HUES48 (cell line): ENCODE measurements at regions not wholly inside any gene's neighbourhood (a gene's known extent, or its start where the extent isn't known, plus 50 kb on each side); places are given as distances from the start of the nearest gene placed in this dataset.

ENCODE experiments used
- H3K27ac ChIP-seq: one replicate; pipeline ENCODE4 v1.7.0; 2013; ENCODE audit warnings: low read depth, low read length, inconsistent platforms
- H3K27me3 ChIP-seq: 2 replicates; pipeline ENCODE4 v1.6.1; 2013; ENCODE audit warnings: mild to moderate bottlenecking, low read length; ENCODE audit not compliant: control insufficient read depth, insufficient read depth
- H3K36me3 ChIP-seq: 2 replicates; pipeline ENCODE4 v1.6.1; 2013; ENCODE audit warnings: low read length; ENCODE audit not compliant: control insufficient read depth, insufficient read depth
- H3K4me1 ChIP-seq: 2 replicates; pipeline ENCODE4 v1.6.1; 2013; ENCODE audit warnings: mild to moderate bottlenecking, low read length; ENCODE audit not compliant: control insufficient read depth, insufficient read depth
- H3K4me3 ChIP-seq: 2 replicates; pipeline ENCODE4 v1.5.1; 2013; ENCODE audit warnings: mild to moderate bottlenecking, low read depth, low read length
- H3K9ac ChIP-seq: 2 replicates; pipeline ENCODE4 v1.6.1; 2013; ENCODE audit warnings: mild to moderate bottlenecking, low read depth, low read length, moderate library complexity
- H3K9me3 ChIP-seq: 2 replicates; pipeline ENCODE4 v1.6.1; 2013; ENCODE audit warnings: low read length; ENCODE audit not compliant: control insufficient read depth, insufficient read depth

DNA sequence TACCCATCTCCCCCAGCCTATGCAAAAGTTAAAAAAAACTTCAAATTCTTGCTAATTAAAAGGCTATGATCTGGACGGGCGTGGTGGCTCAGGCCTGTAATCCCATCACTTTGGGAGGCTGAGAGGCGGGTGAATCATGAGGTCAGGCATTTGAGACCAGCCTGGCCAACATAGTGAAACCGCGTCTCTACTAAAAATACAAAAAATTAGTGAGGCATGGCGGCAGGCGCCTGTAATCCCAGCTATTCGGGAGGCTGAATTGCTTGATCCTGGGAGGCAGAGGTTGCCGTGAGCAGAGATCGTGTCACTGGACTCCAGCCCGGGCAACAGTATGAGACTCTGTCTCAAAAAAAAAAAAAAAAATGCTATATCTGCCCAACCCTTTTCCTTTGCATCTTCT lies 925.4 kb downstream of the GALC start:
- no peak overlapping the region for H3K4me3 ChIP-seq
- no peak overlapping the region for H3K27ac ChIP-seq
- no peaks in the 10 kb centered on the region for H3K9me3 ChIP-seq
- H3K27me3 ChIP-seq = no peaks in the 10 kb centered on the region
- H3K36me3 ChIP-seq = no peaks in the 10 kb centered on the region
- no peak overlapping the region for H3K9ac ChIP-seq
- H3K4me1 ChIP-seq = no peaks in the 10 kb centered on the region

DNA sequence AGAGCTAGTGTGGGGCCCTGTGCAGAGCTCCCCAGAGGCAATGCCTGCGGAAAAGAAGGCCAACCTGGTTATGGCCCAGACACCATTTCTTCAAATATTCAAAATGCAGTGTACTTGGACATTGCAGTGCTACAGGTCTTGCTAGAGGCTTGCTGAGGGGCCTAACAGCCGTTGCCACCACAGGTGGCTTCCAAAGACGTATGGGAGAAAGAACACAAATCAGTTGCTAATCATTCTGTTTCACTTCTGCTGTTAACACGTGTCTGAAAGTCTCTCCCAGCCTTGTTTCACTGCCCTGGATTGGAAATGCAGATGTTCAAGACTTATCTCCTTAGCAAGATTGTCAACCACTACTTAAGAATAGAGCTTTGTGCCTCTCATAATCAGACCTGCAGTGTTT lies 925.9 kb downstream of the GALC start:
- H3K27ac ChIP-seq = no peak overlapping the region
- no peaks in the 10 kb centered on the region for H3K36me3 ChIP-seq
- no peak overlapping the region for H3K9ac ChIP-seq
- no peaks in the 10 kb centered on the region for H3K4me1 ChIP-seq
- H3K4me3 ChIP-seq = no peak overlapping the region
- H3K27me3 ChIP-seq = no peaks in the 10 kb centered on the region
- no peaks in the 10 kb centered on the region for H3K9me3 ChIP-seq

DNA sequence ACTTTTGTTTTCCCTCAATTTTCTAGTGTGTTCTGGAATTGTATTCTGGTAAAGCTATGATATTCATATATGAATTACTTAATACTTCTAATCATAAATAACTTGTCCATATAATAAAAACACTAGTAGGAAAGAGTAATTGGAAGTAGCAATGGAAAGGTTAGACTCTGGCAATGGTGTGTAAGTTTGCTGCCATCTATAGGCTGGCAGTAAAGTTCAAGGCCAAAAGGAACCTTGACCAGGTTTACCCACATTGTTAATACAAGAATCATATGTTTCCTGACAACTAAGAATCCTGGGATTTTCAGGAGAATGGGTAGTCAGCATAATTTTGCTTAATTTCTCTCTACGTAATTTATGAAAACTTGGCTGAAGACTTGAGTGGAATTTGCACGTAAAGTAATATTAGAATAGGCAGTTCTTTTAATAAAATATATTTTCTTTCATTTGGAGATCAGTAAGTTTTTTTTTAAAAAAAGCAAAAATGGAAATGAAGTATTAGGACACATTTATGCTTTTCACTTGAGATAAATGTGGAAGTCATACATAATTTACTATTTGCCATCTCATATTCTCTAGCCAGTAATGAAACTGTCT lies 926.7 kb downstream of the GALC start:
- H3K4me3 ChIP-seq = no peak overlapping the region
- no peak overlapping the region for H3K27ac ChIP-seq
- H3K9me3 ChIP-seq = no peaks in the 10 kb centered on the region
- no peak overlapping the region for H3K9ac ChIP-seq
- H3K36me3 ChIP-seq = no peaks in the 10 kb centered on the region
- H3K27me3 ChIP-seq = no peaks in the 10 kb centered on the region
- H3K4me1 ChIP-seq = no peaks in the 10 kb centered on the region

DNA sequence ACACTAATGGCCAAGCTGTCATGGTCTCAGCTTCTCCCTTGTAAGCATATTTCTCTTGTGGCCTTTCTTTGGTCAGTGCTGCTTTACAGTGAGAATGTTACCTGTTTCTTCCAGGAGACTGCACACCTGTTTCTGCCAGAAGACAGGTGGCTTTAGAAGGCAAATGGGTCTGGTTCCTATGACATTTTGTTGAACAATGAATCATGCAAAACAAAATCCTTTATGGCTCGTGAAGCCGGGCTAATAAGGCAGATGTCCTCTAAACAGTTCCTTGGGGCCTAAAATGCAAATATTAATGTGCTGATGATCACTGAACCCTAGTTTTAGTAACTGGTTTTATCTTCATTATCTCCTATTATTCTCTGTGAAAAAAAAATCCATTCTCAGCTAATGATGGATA lies 927.6 kb downstream of the GALC start:
- no peaks in the 10 kb centered on the region for H3K9me3 ChIP-seq
- H3K9ac ChIP-seq = no peak overlapping the region
- H3K27ac ChIP-seq = no peak overlapping the region
- no peaks in the 10 kb centered on the region for H3K36me3 ChIP-seq
- H3K4me1 ChIP-seq = no peaks in the 10 kb centered on the region
- no peaks in the 10 kb centered on the region for H3K27me3 ChIP-seq
- no peak overlapping the region for H3K4me3 ChIP-seq

DNA sequence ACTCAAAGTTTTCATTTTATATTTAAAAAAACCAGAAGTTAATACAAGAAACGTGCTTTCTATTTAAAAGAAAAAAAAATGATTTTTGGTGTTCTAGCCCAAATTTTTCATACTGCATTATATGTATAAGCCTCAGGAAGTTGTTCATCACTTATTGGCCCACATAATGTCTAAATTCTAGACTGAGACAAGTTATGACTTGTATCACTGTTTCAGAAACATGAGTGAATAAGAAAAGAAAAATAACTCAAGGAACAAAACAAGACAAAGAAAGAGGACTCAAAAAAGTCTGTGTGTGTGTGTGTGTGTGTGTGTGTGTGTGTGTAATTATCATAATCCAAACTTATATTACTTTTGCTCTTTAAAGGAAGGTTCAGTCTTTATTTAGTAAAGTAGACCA lies 929.8 kb downstream of the GALC start:
- H3K4me1 ChIP-seq = no peaks in the 10 kb centered on the region
- no peaks in the 10 kb centered on the region for H3K36me3 ChIP-seq
- no peak overlapping the region for H3K9ac ChIP-seq
- H3K9me3 ChIP-seq = no peaks in the 10 kb centered on the region
- no peak overlapping the region for H3K27ac ChIP-seq
- H3K4me3 ChIP-seq = no peak overlapping the region
- H3K27me3 ChIP-seq = no peaks in the 10 kb centered on the region

DNA sequence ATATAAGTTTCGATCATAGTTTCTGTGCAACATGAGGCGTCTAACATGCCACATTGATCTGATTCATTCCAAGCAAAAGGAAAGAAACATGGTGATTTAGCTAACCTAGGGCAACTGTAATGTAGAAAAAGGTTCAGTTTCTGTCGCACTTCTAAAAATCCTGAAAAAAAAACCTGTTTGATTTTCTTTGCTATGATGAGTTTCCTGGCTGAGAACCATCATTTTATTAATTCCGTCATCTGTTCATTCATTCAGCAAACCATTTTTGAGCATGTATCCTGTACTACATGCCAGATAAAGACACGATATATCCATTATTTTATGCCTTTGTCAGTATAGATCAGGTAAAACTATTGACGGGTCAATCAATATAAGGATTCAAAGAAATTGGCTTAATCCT lies 932.6 kb downstream of the GALC start:
- Histone ChIP-seq H3K27ac (no peak overlapping the region), H3K9ac (no peak overlapping the region), H3K27me3 (no peaks in the 10 kb centered on the region), H3K9me3 (no peaks in the 10 kb centered on the region), H3K4me3 (no peak overlapping the region), H3K4me1 (no peaks in the 10 kb centered on the region), H3K36me3 (no peaks in the 10 kb centered on the region)

DNA sequence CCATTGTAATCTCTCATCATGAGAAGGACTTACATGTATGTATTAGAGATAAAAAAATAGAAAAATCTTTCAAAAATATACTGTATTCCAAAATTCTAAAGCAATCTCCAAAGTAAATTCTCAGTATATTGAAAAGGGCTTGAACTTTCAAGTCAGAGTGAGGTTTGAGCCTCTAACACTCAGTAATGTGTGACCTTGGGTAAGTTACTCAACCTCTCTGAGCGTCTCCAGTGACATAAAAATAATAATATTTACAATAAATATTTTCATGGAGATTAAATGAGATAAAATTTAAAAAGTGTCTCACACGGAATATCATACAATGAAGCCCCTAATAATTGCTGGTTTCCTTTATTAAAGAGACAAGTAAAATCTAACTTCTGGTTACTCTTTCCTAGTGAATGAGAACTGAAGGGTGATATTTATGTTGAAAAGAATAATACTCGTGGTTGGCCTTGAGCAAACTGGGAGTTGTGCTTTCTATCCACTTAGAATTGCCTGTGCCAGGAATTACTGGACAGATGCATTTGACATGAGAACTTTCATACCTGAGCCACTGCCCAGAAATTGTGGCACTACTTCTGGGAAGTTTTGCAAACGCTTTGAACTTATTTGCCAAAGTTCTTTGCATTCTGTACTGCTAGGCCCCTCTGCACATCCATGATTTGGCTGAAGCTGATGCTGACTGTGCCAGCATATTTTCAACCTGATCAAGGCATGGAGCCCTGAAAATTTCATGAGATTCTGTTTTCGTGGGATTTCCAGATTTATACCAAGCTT lies 933.7 kb downstream of the GALC start:
- H3K36me3 ChIP-seq = no peaks in the 10 kb centered on the region
- no peak overlapping the region for H3K27ac ChIP-seq
- no peak overlapping the region for H3K4me3 ChIP-seq
- H3K9me3 ChIP-seq = no peaks in the 10 kb centered on the region
- no peak overlapping the region for H3K9ac ChIP-seq
- 0 out of 2 replicates have a peak, but pooled peaks cover 3% of the 10 kb centered on the region for H3K4me1 ChIP-seq
- H3K27me3 ChIP-seq = no peaks in the 10 kb centered on the region

DNA sequence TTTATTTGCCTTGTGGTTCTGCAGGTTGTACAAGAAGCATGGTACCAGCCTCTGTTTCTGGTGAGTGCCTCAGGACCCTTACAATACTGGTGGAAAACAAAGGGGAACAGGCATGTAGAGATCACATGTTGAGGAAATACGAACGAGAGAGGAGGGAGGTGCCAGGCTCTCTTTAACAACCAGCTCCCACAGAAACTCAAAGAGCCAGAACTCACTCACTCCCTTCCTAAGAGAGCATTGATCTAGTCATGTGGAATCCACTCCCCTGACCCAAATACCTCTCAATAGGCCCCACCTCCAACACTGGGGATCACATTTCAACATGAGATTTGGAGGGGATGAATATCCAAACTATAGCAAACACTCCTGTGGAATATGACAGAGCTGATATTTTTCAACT lies 938.0 kb downstream of the GALC start:
- Histone ChIP-seq H3K4me3 (no peak overlapping the region), H3K27me3 (no peaks in the 10 kb centered on the region), H3K4me1 (0 out of 2 replicates have a peak, but pooled peaks cover 3% of the 10 kb centered on the region), H3K9me3 (no peaks in the 10 kb centered on the region), H3K9ac (no peak overlapping the region), H3K36me3 (no peaks in the 10 kb centered on the region), H3K27ac (no peak overlapping the region)

DNA sequence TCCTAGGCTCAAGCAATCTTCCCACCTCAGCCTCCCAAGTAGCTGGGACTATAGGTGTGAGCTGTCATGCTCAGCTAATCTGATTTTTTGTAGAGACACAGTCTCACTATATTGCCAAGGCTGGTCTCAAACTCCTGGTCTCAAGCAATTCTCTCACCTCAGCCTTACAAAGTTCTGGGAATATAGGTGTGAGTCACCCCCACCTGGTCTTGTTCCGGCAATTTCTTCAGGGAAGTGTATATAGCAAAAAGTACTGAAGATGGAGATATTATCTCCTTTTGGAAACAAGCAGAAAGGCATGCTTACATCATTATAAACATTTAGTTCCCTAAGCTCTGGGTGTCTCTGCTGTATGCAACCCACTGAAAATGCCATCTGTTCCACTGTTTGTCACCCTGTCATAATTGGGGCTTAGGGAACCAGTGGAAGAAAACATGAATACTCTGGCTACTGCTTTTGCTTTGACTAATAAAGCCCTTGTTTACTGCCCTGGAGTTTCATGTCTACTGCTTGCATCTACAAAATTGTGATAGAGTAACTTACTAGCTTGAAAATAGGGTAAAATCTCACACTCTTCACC lies 940.2 kb downstream of the GALC start:
- Histone ChIP-seq H3K9me3 (no peaks in the 10 kb centered on the region), H3K36me3 (no peaks in the 10 kb centered on the region), H3K4me1 (0 out of 2 replicates have a peak, but pooled peaks cover 3% of the 10 kb centered on the region), H3K27me3 (no peaks in the 10 kb centered on the region), H3K4me3 (no peak overlapping the region), H3K27ac (no peak overlapping the region), H3K9ac (no peak overlapping the region)

DNA sequence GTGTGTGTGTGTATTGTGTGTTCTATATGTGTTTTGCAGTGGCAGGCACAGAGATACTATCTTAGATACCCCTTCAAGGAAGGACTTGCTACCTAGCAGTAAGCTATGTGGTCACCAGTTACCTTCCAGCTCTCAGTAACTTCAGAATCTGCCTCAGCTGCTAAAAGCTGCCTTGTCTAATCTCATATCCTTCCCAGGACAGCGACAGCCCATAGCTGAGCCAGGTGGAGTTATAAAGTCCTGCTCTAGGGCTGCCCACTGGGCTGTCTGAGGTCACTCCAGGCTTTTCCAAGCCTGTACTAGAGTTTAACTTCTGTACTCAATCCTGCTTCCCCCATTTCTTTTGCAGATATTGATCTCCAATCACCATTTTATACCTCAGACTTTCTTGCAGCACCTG lies 942.6 kb downstream of the GALC start:
- H3K4me1 ChIP-seq = 0 out of 2 replicates have a peak, but pooled peaks cover 3% of the 10 kb centered on the region
- no peak overlapping the region for H3K27ac ChIP-seq
- H3K9ac ChIP-seq = no peak overlapping the region
- no peaks in the 10 kb centered on the region for H3K27me3 ChIP-seq
- no peak overlapping the region for H3K4me3 ChIP-seq
- no peaks in the 10 kb centered on the region for H3K36me3 ChIP-seq
- H3K9me3 ChIP-seq = no peaks in the 10 kb centered on the region

DNA sequence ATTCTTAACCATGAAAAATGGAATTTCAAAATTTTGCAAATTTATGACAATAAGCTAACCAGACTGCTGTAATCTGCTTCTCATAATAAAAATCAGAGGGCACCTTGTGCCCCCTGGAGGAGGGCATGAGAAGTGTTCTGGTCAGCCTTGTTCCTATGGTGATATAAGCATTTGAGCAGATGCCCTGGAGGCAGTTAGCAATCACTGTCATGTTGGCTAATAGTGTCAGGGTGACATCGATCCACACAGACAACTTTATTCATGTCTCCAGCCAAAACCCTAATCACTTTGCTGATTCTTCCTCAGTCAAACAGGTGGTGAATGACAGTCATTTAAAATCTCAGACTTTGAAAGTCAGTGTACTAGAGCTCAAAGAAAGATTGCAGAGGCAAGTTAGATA lies 943.0 kb downstream of the GALC start:
- no peaks in the 10 kb centered on the region for H3K9me3 ChIP-seq
- 0 out of 2 replicates have a peak, but pooled peaks cover 2% of the 10 kb centered on the region for H3K4me1 ChIP-seq
- no peak overlapping the region for H3K9ac ChIP-seq
- H3K27ac ChIP-seq = no peak overlapping the region
- H3K4me3 ChIP-seq = no peak overlapping the region
- no peaks in the 10 kb centered on the region for H3K27me3 ChIP-seq
- no peaks in the 10 kb centered on the region for H3K36me3 ChIP-seq
